Hematopoietic multipotent progenitor cell treated with erythropoietin and hydrocortisone succinate and interleukin-3 and kit ligand, for 17 days (in vitro differentiated cells): ENCODE measurements at regions not wholly inside any gene's neighbourhood (a gene's known extent, or its start where the extent isn't known, plus 50 kb on each side); places are given as distances from the start of the nearest gene placed in this dataset.

Experiments used
- DNase-seq: peaks from one replicate; pipeline ENCODE4 v3.0.0-alpha.2; 2015; ENCODE audit warnings: low spot score

DNA sequence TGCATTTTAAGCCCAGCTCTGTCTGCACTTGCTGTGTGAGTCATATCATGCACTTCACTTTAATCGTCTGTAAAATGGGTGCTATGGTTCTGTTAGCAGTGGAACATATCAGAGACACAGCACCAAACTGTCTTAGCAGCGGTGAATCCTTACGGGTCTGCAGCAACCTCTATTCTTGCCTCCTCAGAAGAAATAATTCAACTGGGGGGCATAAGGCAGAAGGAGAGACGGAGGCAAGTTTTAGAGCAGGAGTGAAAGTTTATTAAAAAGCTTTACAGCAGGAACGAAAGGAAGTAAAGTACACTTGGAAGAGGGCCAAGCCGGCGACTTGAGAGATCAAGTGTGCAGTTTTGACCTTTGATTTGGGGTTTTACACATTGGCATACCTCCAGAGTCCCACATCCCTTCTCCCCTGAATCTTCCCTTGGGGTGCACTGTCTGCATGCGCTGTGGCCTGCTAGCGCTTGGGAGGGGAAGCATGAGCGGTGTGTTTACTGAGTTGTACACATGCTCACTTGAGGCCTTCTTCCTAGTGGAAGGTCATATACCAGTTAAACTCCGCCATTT lies 109.8 kb downstream of the DDX1 start:
- DNase-seq = no peak

DNA sequence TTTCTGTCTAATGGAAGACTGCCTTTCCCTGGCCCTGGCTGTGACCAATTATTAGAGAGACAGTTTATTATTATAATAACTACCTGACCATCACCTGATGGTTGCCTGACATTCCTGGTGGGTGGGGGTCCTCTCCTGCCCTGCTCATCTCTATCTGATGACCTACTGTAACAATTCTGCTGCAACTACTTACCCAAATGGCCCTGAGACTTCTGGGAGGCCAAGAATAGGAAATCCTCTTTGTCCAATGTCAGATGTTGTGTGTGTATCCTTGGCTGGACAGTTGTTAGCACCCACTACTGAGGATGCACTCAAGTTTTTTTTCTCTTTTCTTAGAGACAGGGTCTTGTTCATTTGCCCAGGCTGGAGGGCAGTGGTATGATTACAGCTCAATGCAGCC lies 110.3 kb downstream of the DDX1 start:
- no peak for DNase-seq

DNA sequence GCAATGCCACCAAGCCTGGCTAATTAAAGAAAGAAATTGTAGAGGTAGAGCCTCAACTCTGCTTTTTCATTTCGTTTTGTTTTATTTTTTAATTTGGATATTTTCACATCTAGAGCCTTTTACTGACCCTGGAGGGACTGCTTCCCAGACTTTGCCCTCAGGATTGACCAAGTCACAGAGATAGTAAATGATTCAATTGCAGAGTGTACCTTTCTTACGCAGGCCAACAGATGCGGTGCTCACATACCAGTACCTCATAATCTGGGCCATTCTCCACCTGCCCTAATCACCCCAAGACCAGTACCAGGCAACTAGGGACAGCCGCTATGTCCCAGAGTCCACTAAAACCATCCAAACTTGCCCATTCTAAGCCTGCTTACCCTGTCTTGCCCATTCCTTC lies 110.8 kb downstream of the DDX1 start:
- no peak for DNase-seq

DNA sequence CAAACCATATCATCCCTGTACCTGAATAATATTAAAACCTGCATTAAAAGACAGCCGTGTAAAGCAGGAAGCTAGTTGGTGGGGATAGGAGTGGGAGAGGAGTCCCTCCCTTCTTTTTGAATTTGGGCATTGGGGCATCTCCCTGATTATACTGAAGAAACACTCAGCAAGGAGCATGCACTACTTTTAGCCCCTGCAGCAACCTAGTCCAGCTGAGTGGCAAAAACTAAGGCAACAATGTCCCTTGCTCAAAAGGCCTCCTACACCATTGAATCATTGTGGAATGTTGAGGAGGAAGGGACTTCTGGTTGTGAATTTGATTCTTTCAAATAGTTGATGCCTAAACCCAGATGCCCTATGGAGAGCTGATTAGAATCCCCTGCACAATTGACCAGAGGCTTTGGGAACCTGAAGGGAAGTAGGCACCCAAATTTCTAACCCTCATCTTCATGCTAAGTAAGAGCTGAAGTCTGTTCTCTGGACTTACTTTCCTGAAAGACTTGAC lies 111.7 kb downstream of the DDX1 start:
- no peak for DNase-seq

DNA sequence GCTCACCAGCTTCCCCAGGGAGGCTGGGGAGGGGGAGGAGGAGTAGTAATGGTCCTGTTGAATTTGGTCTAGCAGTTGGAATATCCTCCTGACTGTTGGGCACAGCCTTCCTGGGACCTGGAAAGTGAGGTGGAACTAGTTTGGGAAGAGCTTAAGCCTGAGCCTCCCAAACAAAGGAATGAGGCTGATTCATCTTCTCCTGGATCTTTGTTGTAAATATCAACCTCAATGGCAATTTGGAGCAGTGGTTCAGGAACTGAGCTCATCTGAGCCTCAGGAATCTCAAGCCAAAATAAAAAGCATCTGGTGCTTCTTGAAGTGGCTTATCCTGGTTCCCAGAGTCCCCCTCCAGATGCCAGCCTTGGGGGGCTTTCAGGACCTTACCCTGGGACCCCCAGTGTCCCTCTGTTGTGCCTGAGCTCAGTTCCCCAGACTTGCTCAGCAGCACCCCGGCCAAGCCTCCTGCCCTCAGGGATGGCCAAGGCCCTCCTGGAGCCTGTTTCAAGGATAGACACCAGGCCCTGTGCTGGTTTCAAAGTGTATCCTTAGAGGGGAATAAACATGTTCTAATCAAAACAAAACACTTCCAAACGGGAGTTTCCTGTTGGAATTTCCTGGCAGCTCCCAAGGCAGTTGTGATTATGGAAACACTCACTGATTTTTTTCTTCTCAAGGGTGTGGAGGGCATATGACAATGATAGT lies 112.6 kb downstream of the DDX1 start:
- DNase-seq = no peak

DNA sequence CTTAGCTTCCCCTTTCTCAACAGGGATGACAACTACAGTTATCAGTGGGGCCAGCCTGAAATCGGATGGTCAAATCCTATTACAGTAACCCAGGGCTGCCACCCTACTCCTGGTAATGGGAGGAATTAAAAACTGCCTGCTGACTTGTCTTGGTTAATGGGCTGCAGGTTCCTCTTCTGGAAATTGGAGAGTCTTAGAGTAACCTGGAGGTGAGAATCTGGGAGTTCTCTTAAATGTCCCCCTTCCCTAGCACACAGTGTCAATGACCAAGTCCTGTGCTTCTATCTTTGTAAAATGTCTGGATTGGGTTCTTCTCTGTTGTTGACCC lies 113.1 kb downstream of the DDX1 start:
- DNase-seq = no peak

DNA sequence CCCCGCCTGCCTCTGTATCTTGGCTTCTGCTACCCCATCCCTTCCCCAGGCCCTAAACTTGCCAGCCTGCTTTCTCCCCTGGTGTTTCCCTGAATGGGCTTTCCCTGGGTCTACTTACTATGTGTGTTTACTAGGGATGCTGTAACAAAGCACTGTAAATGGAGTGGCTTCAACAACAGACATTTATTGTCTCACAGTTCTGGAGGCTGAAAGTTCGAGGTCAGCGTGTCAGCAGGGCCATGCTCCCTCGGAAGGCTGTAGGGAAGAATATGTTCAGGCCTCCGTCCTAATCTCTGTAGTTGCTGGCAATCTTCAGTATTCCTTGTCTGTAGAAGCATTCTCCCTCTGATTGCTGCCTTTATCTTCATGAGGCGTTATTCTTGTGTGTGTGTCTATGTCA lies 113.6 kb downstream of the DDX1 start:
- DNase-seq = no peak

DNA sequence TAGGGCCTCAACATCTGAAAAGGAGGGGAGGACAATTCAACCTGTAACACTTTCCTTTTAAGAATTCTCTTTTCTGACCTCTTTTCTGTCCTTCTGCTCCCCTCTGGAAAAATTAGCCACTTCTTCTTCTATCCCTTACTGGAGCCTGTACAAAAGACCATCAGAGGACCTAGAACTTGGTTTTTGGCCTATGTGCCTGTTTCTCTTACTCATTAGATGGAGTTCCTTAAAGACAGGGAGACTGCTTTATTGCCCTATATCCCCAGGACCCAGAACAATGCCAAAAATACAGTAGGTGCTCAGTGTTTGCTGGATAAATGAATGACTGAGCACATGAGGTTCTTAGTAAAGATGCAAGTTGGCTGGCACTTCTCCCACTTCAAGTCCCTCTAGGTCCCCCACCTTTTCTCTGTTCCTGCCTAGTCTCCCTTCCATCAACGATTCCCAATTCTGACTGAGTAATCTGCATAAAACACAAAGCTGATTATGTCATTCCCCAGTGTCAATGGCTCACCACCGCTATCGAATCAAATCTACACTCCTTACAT lies 114.2 kb downstream of the DDX1 start:
- DNase-seq = no peak

DNA sequence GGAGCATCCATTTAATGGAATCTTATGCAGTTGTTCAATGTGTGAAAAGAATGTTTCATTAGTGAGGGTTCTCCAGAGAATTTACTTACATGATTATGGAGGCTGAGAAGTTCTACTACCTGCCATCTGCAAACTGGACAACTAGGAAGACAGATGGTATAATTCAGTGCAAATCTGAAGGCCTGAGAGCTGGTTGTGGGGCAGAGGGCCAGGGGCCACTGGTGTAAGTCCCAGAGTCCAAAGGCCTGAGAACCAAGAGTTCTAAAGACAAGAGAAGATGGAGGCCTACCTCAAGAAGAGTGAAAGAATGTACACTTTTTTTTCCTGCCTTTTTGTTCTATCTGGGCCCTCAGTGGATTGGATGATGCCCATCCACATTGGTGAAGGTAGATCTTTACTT lies 114.8 kb downstream of the DDX1 start:
- DNase-seq = no peak

DNA sequence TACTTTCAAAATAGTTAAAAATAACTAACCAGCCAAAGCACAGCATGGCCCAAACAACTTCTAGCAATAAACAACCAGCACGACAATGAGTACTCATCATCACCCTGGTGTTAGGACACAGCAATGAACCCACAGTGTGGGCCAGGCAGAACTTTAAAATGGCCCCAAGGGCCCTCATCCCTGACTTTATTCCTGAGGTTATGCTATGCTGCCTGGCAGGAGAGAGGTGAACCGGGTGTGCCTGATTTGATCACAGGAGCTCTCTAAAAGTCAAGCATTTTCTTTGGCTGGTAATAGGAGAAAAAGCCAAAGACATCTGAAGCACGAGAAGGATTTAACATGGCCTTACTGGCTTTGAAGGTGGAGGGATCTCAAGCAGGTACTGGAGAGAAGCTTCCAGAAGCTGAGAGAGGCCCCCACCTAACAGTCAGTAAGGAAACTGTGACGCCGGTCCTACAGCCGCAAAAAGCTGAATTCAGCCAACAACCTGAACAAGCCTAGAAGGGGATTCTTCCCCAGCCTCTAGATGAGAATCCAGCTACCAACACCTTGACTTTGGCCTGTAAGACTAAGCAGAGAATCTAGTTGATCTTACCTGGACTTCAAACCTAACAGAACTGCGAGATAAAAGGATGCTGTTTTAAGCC lies 115.4 kb downstream of the DDX1 start:
- DNase-seq = no peak

DNA sequence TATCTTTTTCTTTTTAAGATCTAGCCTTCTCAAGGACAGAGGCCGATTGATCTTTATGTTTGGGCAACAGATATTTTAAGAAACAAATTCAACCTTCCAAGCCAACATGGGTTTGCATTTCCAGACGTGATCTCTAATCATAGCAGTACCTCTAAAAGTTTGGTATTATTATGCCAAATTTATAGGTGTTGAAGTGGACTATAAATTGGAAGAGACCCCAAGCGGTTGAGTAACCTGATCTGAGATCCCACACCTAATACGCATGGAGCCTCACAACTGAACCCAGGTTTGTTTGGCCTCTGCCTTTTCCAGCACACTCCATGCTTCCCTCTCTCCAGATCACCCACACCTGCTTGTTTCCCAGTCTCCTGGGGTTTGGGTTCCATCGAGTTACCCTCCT lies 116.5 kb downstream of the DDX1 start:
- DNase-seq = no peak

DNA sequence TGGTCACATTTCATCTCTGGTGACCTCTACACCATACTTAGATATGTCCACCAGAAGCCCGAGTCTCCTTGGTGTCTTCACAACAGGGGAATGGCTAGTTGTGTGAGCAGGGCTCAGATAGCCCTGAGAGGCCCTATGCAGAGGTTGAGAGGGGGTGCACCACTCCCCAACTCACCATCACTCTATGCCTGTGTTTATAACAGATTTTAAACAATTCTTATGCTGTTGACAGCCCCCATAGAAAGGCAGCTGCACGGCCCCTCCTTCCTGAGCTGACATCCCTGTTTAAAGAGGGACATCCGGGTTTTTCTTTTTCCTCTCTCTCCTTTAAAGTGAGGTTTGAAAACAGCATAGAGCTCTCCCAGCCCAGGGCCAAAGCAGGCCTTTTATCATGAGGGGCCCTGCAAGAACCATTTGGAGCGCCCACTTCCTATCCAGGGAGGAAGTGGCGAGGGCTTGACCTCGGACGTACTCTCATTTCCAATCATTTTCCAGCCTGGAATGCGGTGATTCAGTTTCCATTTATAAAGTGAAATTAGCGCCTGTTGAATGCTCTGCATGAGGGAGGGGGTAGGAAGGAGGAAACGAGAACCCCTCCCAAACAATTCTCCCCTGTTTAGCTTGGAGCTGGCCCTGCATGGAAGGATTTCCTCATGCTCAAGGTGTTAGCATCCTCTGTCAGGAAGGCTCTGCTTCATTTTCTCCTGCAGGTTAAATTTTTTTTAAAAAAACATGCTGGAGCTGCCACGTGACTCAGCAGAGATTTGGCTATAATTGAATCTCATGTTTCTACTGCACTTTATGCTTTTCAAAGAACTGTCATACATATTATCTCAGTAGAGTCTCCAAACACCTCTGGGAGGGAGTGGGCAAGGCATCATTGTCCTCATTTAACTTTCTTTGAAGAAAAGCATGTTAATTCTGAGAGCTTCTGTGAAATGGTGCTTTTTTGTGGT lies 117.5 kb downstream of the DDX1 start:
- no peak for DNase-seq

DNA sequence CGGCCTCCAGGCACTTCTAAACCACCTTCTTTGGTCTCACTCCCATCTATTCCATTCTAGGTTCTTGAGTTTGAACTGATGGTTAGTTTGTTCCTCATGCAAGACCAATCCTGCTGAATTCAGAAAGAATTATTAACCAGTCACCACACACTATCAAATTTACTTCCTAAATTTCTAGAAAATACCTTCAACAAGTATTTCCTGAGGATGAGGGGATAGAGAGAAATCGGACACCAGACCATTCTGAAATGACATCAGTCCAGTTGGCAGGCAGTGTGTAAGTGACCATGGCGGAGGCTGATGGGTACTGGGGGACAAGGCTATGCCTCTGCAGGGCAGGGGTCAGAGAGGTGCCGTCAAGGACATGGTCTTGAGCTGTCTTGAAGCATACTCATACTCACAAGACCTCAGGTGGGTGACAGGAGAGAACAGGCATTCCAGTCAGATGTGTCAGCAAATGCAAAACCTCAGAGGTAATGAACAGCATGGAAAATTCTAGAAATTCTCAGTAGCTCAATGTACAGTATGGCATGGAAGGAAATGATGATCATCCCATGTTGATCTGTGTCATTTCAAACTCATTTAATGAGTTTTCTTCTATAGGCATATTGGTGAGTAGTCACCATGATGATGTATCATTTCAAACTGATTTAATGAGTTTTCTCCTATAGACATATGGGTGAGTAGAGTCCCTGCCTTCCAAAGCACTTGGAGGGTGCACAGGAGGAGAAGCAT lies 119.6 kb downstream of the DDX1 start:
- DNase-seq = no peak

DNA sequence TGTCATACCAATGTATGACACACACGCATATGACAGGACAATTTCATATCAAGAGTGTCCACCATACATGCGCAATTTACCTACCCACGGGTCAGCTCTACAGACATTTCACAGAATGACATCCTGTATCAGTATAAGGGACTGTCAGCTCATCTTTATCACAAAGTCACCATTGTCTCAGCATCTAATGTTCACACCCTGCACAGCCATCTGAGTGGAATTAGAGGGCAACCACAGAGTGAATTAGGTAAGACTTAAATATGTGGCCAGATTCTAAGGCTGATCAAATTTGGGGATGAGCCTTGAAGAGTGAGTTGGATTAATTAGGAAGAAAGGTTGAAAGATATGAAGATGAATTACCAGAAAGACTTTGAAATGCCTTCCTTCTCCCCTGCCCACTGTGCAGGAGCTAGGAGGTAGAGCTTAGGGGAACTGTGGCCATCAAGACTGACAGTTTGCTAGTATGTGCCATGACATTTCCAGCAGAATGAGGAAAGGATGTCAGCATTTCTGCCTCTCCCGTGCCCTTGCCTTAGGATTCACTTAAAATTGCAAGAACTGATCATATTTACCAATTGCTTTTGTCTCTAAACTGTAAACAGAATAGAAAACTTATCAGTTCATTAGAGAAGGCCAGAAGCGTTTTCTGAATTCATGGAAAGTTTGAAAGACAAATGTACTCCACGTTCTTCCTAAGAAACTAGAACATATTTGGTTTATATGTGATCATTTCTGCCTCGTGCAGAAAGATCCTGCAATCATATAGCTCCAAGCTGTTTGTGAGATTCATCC lies 121.1 kb downstream of the DDX1 start:
- DNase-seq = no peak

DNA sequence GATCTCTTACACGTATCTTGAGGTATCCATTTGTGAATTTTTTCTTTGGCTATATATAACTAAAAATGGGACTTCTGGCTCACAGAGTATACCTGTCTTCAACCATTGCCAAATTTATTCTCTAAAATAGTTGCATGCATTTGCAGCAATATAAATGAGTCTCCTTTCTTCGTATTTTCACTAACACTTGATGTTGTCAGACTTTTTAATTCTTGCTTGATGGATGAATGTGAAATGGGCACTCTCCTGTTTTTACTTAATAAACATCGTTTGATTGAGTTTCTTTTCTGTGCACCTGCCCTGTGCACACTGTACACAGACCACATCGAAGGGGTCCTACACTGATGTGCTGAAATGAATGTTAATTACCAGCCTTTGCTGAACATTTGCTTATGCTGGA lies 121.8 kb downstream of the DDX1 start:
- DNase-seq = no peak

DNA sequence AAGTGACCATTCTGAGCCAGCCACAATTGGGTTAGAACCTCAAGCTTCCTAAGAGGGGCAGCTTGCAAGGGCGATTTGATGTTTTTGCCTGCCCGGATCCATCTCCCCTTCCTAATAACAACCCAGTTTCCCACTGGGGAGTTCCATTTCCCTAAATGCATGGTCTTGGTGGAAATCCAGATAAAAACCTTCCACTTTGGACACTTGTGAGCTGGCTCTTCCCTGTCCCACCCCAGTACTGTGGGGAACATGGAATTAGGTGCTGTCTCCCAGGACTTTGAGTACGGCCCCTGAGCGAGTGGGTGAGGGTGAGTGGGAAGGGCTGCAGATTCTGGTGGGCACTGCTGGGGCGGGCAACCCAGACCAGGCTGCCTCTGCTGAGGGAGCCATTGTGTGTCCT lies 122.3 kb downstream of the DDX1 start:
- DNase-seq = no peak

DNA sequence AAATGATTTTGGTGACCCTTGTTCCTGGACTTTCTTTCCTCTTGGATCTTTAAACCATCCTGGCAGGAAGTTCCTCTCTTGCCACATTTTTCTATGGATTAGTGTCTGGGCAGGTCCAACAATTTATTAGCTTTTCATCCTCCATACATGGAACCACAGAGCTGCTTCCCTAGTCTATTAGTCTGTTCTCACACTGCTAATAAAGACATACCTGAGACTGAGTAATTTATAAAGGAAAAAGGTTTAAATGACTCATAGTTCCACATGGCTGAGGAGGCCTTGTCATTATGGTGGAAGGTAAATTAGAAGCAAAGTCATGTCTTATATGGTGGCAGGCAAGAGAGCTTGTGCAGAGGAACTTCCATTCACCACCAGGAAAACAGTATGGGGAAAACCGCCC lies 122.9 kb downstream of the DDX1 start:
- no peak for DNase-seq

DNA sequence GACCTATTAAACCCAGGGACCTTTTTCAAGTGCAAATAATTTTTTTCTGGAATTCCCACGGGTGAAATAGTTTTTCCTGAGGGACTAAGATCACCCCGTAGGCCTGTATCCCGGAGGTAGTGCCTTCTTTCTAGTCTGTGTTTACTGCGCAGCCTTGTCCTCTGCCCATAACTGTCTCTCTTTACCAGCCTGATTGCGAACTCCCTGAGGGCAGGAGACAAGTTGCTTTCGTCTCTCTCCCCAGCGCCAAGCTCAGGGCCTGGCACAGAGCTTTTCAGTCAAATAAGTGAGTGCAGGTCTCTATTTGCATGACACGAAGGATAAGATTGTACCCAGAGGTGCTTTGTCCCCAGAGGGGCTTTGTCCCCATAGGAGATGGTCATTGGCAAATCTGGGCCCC lies 123.9 kb downstream of the DDX1 start:
- no peak for DNase-seq

DNA sequence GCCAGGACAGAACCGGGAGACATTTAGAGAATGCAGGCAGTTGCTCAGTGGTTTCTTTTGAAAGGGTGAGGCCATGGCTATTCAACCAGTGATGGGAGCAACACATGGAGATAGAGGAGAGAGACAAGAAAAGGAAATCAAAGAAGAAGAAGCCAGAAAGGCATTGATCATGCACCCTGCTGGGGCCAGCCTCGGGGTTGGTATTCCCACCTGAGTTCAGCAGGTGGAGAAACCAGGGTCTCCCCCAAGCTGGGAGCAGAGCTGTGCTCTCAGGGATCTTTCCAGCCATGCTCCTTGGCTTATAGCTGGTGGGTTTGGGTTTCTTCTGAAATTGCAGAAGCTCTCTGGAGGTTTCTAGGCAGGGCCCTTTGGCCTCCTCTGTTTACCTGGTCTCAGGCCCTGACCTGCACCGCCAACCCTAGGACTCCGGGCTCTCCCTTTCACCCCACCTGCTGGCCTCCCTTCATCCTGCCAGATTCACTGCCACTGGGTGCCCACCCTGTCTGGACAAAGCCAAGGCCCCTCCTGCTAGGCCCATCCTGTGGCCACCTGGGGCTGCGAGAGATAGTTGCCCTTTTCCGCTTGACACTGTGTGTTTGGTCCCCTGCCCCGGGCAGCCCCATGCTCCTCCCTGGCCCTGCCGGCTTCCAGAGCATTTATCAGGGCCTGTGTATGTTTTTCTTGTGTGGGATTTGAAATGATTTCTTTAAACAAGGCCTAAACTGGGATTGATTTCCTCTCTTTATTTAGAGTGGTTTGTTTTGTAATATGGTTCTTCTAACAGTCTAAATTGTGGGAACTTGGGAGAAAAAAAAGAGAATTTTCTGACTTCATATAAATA lies 126.7 kb downstream of the DDX1 start:
- DNase-seq = no peak

DNA sequence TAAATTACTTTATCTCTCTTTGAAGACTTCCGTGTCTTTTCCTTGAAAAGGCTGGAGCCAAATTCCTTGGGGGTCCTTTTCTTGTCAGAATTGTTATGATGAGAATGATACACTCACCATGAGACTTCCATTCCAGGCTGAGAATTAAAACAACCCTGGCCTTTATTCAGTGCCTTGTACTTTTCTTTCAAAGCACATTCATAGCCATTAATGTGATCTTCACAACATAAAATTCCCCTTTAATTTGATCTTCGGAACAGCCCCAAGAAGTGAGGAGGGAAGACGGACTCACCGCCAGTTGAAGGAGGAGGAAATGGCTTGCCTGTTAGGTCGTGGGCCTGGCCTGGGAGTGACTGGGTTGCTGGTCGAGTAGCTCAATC lies 127.3 kb downstream of the DDX1 start:
- no peak for DNase-seq
